Renal cortical epithelial cell (primary cell): ENCODE measurements at regions not wholly inside any gene's neighbourhood (a gene's known extent, or its start where the extent isn't known, plus 50 kb on each side); places are given as distances from the start of the nearest gene placed in this dataset.
"Not testable (repeated sequence)": the region's sequence is repeated elsewhere in the genome, so short reads cannot be mapped to it uniquely, and the experiment has no call there.

Source experiments
- DNase-seq: peaks from one replicate; pipeline ENCODE4 v3.0.0-alpha.2; 2011; ENCODE audit warnings: low read depth

DNA sequence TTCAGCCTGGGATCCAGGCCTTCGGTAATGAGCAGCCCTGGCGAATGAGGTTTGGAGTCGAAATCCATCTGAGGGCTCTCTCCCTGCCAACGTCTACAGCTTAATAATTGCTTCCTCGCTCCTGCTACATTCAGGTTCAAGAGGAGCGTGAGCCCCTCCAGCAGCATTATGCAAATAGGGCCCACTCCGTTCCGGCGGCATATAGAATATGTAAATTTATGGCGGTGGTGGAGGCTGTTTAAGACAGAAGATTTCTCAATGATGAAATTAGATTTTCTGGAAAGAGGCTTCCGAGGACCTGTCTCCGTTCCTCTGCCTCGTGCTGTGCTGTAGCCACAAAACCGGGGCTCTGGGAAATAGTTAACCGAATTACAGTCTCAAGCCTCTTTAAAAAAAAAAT is 402.8 kb downstream of the MIAT start:
- no peak for DNase-seq

DNA sequence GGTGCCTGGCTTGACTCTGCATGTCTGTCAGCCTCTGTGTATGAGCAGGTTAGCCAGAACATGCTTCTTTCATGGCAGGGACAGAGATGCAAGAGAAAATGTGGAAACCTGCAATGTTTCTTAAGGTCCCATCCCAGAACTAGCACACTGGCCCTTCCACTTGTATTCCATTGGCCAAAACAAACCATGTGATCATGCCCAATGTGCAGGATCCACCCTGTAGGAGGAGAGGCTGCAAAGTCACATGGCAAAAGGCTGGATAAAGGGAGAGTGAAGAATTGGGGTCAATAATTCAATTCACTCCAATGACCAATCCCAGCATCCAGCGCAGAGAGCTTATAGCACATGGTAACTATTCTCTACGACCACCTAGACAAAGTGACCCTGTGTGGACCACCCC is 405.5 kb downstream of the MIAT start:
- no peak for DNase-seq

DNA sequence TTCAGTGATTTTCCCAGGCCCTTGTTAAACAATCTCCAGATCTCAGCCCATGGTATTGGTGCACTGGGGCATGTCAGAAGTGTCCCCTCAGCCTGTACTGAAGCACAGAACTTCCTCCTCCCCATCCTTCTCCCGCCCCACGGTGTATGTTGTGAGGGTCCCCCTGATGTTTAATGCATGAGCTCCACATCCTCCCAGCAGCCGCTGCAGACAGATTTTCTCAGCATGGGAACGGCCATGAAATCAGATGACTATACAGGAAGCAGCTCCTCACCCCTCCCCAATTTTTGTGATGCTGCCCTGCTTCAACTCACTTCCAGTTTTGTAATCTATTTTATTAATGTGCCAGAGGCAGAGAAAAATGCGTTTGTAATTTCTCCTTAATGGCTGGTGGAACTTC is 406.0 kb downstream of the MIAT start:
- DNase-seq: no peak

DNA sequence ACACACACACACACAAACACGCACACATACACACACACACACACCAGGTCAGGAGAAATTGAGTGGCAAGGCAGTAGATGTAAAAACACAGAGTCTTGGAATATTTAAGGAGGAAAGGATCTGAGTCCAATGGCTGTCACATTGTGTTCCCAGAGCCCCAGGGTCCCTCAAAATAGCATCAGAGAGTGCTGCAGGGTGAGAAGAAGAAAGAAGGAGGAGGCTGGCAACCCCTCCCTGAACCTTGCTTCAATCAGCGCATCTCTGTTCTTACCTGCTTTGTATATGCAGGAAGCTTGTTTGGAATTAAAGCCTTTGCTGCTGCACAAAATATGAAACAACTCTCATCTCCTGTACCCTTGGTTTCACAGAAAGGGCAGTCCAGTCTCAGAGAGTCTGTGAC is 406.5 kb downstream of the MIAT start:
- no peak for DNase-seq

DNA sequence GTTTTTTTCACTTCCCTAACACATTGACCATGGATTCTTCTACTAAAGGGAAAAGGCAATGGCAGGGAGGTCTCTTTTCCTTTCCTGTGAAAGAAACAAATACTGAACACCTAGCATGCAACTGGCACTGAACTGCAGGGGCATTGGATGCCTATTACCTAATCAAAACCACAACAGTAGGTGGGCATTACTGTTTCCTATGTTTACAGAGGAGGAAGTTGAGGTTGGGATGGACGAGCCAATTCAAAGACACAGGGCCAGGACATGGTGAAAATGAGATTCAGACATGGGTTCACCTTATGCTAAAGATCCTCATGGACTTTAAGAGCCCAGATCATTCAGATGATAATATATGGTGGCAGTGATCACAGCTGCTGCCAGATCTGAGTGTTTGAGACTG is 407.0 kb downstream of the MIAT start:
- no peak for DNase-seq

DNA sequence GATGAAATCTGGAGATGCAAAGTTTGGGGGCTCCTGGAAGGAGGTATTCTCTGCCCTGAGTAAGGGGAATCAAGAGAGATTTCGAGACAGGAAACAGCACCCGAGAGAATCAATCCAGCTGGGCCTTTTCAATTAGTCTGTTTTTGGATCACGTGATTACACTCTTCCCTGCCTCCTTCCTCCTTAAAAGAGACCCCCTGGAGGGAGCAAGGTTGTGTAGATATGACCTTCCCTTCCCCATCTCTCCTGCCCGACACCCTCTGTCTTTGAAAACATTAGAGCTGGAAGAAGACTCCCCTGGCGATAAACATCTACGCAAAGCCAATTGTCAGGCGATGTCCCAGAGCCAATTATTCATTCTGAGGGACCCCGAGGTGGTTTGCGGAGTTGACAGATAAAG is 407.9 kb downstream of the MIAT start:
- DNase-seq: no peak

DNA sequence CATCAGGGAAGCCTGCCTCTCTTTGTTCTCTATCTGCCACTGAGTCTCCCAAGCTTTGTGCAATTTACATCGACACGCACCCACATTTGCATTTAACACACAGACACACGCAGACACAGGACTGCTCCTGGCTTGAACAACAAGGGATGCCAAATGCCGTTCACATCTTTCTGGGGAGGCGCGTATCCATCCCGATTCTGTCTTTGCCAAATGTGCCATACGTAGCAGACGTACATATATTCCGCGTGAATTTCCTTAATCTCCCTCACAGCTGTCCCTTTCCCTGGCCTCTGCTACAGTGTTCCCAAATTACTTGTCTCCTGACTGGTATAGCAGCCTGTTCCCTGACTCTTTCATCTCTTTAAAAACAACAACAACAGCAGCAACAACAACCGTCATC is 409.5 kb downstream of the MIAT start:
- DNase-seq: no peak

DNA sequence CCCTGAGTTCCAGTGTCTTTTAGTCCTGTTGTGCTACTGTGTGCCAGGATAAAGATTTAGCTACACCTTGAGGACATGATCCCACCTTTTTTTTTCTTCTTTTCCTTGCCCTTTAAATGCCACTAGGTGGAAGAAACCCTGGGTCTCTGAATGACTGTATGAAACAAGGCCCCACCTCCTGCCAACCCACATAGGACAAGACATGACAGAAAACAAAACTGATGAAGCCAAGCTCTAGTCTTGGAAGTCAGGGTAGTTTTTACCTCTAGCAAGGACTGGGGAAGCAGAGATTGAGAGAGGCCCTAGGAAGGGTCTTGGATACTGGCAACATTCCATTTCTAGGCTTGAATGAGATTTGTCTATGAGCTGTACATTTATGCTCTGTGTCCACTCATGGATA is 410.7 kb downstream of the MIAT start:
- no peak for DNase-seq

DNA sequence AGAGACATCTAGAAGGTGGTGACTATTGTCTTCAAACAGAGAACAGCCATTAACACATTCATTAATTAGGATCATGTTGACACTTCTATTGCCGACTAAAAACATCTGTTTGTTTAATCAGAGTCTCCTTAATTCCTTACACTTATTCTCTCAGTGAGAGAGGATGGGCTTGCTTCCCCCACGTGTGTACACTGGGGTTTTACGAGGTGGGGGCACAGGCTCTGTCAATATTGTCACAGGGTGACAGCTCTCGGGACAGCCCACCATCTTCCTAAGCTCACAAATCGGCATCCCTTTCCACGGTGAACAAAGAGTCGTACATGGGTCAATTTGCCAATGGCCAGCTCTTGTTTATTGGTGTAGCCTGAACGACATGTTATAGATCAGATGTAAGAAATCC is 413.2 kb downstream of the MIAT start:
- no peak for DNase-seq

DNA sequence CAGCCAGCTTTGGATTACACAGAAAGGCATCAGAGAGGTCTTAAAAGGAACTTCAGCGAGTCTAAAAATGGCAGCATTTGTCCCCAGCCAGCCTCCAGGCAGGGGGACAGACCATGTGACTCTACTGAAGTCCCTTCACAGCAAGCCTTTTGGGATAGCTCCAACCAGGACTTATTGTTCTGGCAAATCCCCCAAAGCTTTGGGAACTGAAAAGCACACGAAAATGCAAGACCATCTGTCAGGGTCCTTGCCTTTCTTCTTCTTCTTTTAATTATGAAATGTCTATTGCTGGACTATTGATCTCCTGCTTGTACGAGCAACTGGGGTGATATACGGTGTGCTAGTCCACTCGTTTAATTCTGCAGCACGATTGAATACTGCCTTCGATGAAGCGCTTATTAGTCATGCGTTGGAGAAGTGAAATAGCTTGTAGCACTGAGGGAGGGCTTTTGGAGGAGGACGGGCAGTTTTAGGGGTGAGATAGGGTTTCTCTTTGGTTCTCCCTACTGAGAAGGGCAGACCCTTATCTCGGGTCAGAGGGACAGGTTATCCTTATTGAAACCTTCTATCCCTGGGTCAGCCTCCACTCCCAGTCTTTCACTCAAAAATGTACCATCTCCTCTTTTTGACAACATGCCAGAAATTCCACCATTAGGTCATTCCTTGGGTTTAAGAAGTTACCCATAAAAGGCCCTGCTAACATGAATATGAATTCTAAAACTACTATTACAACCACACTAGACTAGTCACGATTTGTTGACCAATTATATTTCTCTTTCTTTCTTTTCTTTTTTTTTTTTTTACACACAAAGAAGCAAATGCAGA is 416.4 kb downstream of the MIAT start:
- DNase-seq: no peak

DNA sequence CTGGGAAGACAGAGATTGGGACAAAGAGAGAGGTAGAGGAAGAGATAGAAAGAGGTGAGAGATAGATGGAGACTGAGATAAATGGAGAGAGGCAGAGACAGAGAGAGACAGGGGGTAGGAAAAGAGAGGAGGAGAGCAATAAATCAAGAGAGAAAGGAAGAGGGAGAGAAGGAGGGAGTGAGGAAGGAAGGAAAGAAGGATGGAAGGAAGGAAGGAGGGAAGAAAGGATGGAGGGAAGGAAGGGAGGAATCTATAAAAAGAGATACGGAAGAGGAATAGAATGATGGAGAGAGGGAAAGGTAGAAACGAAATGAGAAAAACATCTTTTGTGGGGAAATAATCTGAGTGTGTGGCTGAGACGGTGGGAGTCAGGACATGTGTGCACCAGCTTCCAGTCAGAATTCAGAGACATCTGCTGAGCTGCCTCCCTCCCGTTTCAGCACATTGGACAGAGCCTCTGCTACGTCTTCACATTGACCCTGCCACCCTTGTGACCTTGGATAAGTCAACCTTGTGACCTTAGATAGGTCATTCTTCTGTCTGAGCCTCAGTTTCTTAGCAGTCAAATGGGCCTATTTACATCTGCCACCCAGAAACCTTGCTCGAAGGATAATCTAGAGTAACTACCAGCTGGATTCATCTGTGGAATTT is 417.8 kb downstream of the MIAT start:
- DNase-seq: no peak

DNA sequence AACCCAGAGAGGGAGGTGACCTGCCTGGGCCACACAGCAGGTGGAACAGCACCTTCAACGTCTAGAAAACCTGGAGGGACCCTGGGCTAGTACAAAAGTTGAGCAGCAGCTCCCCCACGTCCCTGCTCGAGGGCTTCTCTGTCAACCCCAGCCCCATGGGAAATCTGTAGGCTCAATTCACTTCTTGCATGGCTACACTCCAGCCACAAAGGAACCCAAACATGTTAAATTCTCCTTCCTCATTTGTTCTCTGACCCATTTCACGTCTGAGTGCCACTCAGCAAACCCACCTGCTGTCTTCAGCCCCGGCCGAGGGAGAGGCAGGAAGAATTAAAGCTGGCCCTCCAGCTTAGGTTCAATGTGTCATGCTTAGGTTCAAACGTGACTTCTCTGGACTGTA is 418.5 kb downstream of the MIAT start:
- no peak for DNase-seq

DNA sequence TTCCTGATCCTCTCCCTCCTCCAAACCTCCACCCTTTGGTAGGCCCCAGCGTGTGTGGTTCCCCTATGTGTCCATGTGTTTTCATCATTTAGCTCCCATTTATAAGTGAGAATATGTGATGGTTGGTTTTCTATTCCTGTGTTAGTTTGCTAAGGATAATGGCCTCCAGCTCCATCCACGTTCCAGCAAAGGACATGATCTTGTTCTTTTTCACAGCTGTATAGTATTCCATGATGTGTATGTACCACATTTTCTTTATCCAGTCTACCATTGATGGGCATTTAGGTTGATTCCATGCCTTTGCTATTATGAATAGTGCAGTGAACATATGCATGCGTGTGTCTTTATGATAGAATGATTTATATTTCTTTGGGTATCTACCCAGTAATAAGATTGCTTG is 420.7 kb downstream of the MIAT start:
- DNase-seq: not testable (repeated sequence)

DNA sequence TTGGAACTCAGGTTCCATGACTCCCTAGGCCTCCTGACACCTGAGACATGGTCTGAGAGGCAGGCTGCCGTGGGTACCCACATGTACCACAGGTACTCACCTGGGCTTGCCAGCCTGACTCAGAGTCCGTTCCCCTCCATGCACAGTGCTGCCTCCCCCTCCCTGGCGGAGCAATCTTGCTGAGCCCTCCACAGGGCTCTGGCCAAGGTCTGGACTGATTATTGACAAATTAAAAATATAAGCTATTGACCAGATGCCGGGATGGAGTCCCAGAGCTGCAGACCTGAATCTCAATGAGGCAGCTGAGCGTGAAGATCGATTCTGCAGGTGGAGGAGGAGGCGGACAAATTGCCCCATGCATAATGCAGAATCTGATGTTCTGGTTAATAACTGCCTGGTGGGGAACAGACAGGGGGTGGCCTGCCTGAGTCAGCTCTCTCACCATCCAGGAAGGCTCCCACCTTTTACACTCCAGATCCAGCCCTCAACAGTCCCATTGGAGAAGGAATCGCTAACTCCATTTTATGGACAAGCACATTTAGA is 422.7 kb downstream of the MIAT start:
- DNase-seq: no peak

DNA sequence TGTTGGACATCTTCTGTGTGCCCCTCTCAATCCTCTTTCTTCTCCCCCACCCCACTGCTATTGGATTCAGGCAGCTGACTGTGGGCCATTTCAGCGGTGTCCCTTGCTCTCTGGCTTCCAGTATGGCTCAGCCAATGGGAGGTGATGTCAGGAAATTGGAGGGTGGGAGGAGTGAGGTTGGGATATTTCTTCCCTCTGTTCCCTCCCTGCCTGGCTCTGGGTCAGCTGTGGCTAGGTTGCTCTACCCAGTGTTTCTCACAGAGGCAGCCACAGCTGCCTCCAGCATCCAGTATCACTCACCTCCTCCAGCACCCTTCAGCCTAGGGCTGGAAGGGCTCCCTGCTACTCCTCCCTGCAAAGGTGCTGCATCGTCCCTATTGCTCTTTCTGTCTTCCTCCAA is 423.5 kb downstream of the MIAT start:
- no peak for DNase-seq

DNA sequence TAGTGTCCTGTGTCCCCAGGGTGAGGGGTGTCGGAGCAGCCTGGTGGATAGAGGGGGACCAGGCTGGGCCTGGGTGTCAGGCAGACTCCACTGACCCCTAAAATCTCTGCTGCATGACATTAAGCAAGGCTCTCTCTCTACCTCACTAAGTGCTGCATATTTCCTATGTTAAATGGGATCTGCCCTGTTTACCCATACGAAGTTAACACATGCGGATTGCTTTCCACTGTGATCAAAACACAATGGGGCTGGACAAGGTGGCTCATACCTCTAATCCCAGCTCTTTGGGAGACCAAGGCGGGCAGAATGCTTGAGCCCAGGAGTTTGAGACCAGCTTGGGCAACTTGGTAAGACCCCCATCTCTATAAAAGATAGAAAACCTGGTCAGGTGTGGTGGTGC is 426.2 kb downstream of the MIAT start:
- DNase-seq: no peak

DNA sequence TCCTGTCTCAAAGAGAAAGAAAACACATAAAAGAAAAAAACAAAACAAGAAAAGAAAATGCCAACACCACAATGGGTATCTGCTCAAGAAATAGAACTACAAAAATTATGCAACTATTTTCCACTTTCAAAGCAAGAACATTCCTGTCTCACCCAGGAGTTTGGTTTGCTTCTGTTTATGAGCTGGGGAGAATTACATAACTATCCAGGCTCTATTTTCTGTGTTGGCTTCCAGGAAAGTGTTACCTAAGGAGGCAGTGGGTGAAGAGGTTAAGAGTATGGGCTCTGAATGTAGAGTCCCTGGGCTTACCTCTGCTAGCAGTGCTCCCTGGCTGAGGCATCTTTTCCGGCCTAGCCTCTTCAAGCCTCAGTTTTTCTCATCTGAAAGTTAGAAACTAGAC is 426.7 kb downstream of the MIAT start:
- no peak for DNase-seq

DNA sequence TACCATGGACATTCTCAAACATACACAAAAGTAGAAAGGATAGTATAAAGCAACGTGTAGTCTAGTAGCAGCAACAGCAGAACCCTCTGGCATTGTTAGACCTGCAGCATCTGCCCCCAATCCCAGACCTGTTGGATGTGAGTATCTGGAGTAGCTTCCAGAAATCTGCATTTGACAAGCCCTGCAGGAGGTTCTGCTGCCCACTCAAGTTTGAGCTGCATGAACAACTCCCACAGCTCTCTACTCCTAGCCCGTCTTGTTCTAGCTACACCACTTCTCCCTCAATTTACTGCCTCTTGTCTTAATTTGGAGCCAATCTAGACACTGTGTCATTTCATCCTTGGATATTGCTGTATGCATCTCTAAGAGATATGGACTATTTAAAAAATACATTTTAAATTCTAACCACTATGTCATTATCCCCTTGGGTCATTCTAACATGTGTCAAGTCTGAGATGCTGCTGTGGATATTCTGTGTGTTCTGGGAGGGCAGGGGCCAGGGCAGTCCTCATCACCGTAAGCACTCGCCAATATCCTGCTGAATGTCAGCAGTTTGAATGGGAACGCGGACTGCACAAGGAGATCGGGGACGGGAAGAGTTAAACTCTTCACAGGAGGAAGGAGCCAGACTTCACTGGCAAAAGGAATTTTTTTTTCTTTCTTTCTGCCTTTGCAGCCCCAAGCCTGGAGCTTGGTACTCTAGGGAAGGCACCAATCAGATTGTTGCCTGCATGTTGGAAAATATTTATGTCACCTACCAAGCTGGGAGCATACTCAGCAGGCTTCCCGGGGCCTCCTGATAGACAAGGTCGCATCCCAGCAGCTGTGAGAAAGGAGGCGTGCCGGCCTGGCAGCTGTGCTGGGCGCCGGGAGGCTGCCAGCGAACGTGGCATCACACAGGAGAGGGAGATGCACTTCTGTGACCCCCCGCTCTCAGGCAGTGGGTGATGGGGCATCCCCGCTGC is 429.0 kb downstream of the MIAT start:
- no peak for DNase-seq

DNA sequence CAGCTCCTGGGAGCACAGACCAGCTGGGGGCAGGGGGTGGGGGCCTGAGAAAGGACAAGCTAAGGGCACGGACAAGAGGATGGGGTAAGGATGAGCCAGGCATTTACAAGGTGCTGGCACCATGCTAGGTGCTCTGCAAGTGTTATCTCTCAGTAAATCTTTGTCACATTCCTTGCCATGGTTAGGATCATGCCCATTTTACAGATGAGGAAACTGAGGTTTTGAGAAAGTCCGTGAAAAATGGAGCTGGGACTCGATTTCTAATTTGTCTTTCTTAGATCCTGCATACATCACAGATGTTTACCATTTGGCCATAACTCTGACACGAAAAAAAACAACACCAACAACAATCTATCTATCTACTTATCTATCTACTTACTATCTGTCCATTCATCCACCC is 429.7 kb downstream of the MIAT start:
- no peak for DNase-seq

DNA sequence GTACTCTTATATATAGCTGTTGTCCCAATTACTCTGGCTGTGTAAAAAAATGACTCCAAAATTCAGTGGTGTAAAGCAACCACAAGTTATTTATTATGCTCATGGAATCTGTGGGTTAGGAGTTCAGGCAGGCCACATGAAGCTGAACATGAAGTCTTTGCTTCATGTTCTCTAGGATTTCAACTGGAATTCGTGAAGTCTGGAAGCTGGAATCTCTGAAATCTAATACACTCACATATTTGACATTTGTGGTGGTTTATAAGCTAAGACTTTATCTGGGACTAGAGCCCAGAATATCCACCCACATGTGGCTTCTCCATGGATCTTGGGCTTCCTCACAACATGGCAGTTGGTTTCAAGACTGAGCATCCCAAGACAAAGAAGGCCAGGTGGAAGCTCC is 430.6 kb downstream of the MIAT start:
- DNase-seq: peak; percentile 30

DNA sequence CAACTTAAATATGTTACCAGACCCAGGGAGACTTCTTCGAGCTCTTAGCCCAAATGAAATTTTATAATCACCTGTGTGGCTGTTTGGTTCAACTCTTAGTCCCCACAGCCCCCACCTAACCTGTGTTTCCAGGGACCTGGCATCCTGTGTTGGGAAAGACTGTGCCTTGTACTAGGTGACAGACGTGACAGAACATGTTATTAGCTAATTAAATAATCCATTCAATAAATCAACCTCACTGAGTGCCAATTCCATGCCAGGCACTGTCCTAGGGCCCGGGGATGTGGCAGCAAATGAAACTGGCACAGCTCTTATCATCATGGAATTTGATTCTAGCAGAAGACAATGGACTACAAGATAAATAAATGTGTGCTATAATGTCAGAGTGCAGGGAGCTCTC is 431.9 kb downstream of the MIAT start:
- no peak for DNase-seq

DNA sequence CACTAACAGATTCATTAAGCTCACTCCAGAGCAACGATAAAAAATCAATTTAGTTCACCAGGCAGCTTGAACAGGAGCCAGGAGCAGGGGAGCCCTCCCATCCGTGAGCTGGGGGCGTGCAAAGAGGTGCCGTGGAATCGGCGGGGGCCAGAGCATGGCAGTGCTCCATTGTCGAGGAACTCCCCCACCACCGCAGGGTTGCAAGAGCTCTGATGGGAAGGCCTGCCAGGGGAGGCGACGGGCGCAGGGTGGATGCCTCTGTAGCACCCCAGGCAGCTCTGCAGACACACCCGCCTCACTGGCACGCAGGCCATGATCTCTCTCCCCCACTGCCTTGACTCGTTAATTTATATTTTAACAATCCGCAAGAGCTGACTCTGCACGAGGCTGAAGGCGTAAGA is 433.2 kb downstream of the MIAT start:
- DNase-seq: no peak
